ENCODE measurements at regions not wholly inside any gene's neighbourhood (a gene's known extent, or its start where the extent isn't known, plus 50 kb on each side); places are given as distances from the start of the nearest gene placed in this dataset.

DNA sequence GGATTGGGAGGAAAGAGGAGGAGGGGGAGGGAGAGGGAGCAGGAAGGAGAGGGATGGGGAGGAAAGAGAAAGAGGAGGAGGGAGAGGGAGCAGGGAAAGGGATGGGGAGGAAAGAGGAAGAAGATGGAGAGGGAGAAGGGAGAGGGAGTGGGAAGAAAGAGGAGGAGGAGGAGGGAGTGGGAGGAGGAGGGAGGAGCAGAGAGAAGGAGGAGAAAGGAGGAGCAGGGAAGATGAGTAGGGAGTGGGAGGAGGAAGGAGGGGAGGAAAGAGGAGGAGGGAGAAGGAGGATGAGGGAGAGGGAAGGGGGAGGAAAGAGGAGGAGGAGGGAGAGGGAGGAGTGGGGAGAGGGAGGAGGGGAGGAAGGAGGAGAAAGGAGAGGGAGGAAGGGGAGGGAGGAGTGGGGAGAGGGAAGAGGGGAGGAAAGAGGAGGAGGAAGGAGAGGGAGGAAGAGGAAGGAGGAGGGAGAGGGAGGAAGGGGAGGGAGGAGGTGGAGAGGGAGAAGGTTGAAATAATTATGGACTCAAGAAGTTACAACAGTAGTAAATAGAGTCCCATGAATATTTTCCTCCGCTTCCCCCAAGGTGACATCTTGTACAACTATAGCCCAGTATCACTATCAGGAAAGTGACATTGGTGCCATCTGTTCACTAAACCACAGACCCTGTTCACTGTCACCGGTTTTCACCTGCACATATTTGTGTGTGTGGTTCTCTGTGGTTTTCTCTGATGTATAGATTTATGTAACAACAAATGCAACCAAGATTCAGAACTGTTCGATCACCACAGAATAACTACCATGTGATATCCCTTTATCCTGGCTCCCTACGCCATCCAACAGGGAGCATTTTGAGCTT lies 325.3 kb upstream of the EEF2KMT start:
- Histone ChIP-seq H3K36me3 (replicated peaks in 1 of 2; ENCODE audit: insufficient read depth in 1 of 2, low read depth in 2 of 2) (no peaks in the 10 kb centered on the region), H3K9me3 (no peaks in the 10 kb centered on the region), H3K27me3 (no peaks in the 10 kb centered on the region), H3K4me1 (no peaks in the 10 kb centered on the region), H3K27ac (no peak overlapping the region), H3K4me3 (no peak overlapping the region)
- DNase-seq = no peak
- no peak for ATAC-seq
- 60 to 73% methylated on average over 4 of the region's 4 CpGs for WGBS, 2 donors
- intact Hi-C loops (cut with DNase I) = no loop called here
- TF ChIP-seq POLR2A (IDR thresholded peaks at IDR 0.05) = no peak
- TF ChIP-seq, protein P1, sequence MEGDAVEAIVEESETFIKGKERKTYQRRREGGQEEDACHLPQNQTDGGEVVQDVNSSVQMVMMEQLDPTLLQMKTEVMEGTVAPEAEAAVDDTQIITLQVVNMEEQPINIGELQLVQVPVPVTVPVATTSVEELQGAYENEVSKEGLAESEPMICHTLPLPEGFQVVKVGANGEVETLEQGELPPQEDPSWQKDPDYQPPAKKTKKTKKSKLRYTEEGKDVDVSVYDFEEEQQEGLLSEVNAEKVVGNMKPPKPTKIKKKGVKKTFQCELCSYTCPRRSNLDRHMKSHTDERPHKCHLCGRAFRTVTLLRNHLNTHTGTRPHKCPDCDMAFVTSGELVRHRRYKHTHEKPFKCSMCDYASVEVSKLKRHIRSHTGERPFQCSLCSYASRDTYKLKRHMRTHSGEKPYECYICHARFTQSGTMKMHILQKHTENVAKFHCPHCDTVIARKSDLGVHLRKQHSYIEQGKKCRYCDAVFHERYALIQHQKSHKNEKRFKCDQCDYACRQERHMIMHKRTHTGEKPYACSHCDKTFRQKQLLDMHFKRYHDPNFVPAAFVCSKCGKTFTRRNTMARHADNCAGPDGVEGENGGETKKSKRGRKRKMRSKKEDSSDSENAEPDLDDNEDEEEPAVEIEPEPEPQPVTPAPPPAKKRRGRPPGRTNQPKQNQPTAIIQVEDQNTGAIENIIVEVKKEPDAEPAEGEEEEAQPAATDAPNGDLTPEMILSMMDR (IDR thresholded peaks at IDR 0.05) = no peak

DNA sequence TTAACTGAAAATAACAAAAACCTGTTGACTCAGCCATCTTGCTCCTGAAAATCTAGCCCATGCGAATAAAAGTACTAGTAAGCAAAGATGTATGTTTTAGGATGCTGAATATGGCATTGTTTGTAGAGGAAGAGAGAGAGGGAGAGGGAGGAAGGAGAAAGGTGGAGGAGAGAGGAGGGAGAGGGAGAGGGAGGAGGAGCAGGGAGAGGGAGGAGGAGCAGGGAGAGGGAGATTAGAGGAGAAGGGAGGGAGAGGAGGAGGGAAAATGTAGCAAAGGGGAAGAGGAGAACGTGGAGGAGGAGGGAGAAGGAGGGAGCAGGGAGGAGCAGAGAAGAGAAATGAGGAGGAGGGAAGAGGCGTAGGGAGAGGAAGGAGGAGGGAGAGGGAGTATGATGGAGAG lies 324.5 kb upstream of the EEF2KMT start:
- Histone ChIP-seq H3K4me1 (no peaks in the 10 kb centered on the region), H3K4me3 (no peak overlapping the region), H3K9me3 (no peaks in the 10 kb centered on the region), H3K27me3 (no peaks in the 10 kb centered on the region), H3K36me3 (replicated peaks in 1 of 2; ENCODE audit: insufficient read depth in 1 of 2, low read depth in 2 of 2) (no peaks in the 10 kb centered on the region), H3K27ac (no peak overlapping the region)
- no peak for ATAC-seq
- no peak for DNase-seq
- TF ChIP-seq POLR2A (IDR thresholded peaks at IDR 0.05) = no peak
- TF ChIP-seq, protein P1 (IDR thresholded peaks at IDR 0.05) = no peak
- intact Hi-C loops (cut with DNase I) = no loop called here
- 34 to 47% methylated on average over 2 to 3 of the region's 3 CpGs for WGBS, 2 donors

DNA sequence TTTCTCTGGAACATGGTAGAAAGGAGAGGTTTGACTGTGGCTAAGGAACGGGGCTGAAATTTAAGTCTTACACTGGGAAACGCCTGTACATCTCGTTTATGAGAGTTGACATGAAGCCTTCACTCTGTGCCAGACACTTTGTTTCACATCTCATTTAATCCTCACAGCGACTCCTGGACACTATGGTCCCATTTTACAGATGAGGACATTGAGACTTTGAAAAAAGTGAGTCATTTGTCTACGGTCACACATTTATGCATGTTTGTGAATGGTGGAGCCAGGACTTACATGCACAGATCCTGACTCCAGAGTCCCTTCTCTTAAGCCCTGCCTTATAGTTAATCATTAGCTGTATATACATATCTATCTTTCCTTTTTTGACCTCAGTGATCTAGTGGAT lies 318.4 kb upstream of the EEF2KMT start:
- H3K36me3 ChIP-seq (replicated peaks in 1 of 2; ENCODE audit: insufficient read depth in 1 of 2, low read depth in 2 of 2) = no peaks in the 10 kb centered on the region
- H3K27me3 ChIP-seq = peaks cover 0 to 5% of the 10 kb centered on the region in 2 donors
- no peak overlapping the region for H3K4me3 ChIP-seq
- no peaks in the 10 kb centered on the region for H3K9me3 ChIP-seq
- TF ChIP-seq POLR2A (IDR thresholded peaks at IDR 0.05) = no peak
- TF ChIP-seq, protein P1 (IDR thresholded peaks at IDR 0.05) = no peak
- H3K4me1 ChIP-seq = no peaks in the 10 kb centered on the region
- DNase-seq = no peak
- intact Hi-C loops (cut with DNase I) = no loop called here
- no peak for ATAC-seq
- WGBS, 2 donors = 36 to 44% methylated on average over 5 of the region's 5 CpGs
- H3K27ac ChIP-seq = no peak overlapping the region

DNA sequence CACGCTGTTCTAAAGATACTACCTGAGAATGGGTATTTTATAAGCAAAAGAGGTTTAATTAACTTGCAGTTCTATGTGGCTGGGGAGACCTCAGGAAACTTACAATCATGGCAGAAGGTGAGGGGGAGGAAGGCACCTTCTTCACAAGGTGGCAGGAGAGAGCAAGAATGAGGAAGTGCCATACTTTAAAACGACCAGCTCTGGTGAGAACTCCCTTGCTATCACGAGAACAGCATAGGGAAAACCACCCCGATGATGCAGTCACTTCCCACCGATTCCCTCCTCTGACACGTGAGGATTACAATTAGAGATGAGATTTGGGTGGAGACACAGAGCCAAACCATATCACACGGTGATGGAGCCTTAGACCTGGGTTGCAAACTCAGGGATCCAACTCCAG lies 317.5 kb upstream of the EEF2KMT start:
- WGBS, 2 donors = 22 to 23% methylated on average over 7 of the region's 7 CpGs
- Histone ChIP-seq H3K27me3 (peaks cover 0 to 5% of the 10 kb centered on the region in 2 donors), H3K27ac (no peak overlapping the region), H3K4me3 (no peak overlapping the region), H3K36me3 (replicated peaks in 1 of 2; ENCODE audit: insufficient read depth in 1 of 2, low read depth in 2 of 2) (no peaks in the 10 kb centered on the region), H3K4me1 (no peaks in the 10 kb centered on the region), H3K9me3 (no peaks in the 10 kb centered on the region)
- intact Hi-C loops (cut with DNase I) = no loop called here
- ATAC-seq (no peak), DNase-seq (no peak)
- TF ChIP-seq, protein P1 (IDR thresholded peaks at IDR 0.05) = no peak
- TF ChIP-seq POLR2A (IDR thresholded peaks at IDR 0.05) = no peak

DNA sequence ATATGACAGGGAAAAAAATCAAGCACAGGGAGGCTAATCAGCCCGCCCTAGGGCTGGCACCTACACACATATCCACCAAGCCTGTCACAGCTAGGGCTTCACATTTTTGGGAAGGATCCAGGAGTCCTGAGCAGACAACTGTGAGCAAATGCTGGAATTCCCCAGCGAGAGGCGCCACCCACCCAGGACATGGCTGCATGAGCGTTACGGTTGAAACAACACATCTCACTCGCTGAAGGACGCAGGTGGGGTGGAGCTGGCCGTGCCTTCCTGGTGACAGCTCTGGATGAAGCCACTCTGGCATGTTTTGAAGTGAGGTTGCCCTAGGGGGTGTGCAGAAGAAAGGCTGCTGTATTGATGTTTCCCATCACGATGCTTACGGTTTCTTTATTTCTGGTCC lies 315.1 kb upstream of the EEF2KMT start:
- Histone ChIP-seq H3K27me3 (peaks cover 0 to 5% of the 10 kb centered on the region in 2 donors), H3K36me3 (replicated peaks in 1 of 2; ENCODE audit: insufficient read depth in 1 of 2, low read depth in 2 of 2) (no peaks in the 10 kb centered on the region), H3K27ac (no peak overlapping the region), H3K4me3 (no peak overlapping the region), H3K4me1 (no peaks in the 10 kb centered on the region), H3K9me3 (peaks cover 0 to 11% (median 0%) of the 10 kb centered on the region in 3 donors)
- TF ChIP-seq POLR2A (IDR thresholded peaks at IDR 0.05) = no peak
- TF ChIP-seq, protein P1 (IDR thresholded peaks at IDR 0.05) = no peak
- WGBS, 2 donors = 27 to 31% methylated on average over 5 to 10 of the region's 10 CpGs
- ATAC-seq = no peak
- no peak for DNase-seq
- intact Hi-C loops (cut with DNase I) = no loop called here
